HT-29 (cell line): ENCODE measurements at regions not wholly inside any gene's neighbourhood (a gene's known extent, or its start where the extent isn't known, plus 50 kb on each side); places are given as distances from the start of the nearest gene placed in this dataset.
A peak's percentile ranks its signal among the peaks of the same experiment; 100 is the strongest.
"Not testable (repeated sequence)": the region's sequence is repeated elsewhere in the genome, so short reads cannot be mapped to it uniquely, and the experiment has no call there.

Source experiments
- DNase-seq: peaks from one replicate; pipeline ENCODE4 v3.0.0-alpha.2; 2015; ENCODE audit warnings: low spot score

DNA sequence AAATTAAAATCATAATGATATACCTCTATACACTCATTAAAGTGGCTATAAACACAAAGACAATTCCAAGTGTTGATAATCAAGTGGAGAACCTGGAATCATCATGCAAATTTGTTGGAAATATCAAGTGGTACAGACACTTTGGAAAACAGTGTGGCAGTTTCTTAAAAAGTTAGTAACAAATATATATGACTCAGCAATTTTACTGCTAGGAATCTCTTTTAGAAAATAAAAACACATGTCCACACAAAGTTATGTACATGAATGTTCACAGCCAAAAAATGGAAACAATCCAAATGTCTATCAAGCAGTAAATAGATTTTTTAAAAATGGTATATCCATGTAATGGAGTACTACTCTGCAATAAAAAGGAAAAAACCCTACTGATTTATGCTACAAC lies 375.6 kb downstream of the HLX start:
- DNase-seq = no peak

DNA sequence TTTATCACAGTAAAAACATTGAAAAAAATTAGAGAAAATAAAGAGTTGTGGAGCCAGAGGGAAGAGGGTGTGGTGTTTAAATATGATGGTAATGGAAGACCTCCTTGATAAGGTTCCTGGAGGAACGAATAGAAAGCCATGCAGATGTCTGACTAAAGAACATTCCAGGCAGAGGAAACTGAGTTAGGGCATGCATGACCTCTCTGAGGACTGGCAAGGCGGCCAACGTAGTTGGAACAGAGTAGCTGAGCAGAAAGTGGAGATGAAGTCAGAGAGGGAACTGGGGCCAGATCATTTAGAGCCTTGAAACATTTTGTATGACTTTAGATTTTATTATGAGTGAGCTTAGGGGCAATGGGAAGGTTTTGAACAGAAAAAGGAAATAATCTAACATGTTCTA lies 377.5 kb downstream of the HLX start:
- no peak for DNase-seq

DNA sequence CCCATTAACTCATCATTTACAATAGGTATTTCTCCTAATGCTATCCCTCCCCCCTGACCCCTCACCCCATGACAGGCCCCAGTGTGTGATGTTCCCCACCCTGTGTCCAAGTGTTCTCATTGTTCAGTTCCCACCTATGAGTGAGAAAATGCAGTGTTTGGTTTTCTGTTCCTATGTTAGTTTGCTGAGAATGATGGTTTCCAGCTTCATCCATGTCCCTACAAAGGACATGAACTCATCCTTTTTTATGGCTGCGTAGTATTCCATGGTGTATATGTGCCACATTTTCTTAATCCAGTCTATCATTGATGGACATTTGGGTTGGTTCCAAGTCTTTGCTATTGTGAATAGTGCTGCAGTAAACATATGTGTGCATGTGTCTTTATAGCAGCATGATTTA lies 378.3 kb downstream of the HLX start:
- DNase-seq = not testable (repeated sequence)

DNA sequence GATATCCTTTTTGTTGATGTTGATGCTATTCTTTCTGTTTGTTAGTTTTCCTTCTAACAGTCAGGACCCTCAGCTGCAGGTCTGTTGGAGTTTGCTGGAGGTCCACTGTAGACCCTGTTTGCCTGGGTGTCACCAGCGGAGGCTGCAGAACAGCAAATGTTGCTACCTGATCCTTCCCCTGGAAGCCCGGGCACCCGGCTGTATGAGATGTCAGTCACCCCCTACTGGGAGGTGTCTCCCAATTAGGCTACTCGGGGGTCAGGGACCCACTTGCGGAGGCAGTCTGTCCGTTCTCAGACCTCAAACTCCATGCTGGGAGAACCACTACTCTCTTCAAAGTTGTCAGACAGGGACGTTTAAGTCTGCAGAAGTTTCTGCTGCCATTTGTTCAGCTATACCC lies 383.4 kb downstream of the HLX start:
- not testable (repeated sequence) for DNase-seq

DNA sequence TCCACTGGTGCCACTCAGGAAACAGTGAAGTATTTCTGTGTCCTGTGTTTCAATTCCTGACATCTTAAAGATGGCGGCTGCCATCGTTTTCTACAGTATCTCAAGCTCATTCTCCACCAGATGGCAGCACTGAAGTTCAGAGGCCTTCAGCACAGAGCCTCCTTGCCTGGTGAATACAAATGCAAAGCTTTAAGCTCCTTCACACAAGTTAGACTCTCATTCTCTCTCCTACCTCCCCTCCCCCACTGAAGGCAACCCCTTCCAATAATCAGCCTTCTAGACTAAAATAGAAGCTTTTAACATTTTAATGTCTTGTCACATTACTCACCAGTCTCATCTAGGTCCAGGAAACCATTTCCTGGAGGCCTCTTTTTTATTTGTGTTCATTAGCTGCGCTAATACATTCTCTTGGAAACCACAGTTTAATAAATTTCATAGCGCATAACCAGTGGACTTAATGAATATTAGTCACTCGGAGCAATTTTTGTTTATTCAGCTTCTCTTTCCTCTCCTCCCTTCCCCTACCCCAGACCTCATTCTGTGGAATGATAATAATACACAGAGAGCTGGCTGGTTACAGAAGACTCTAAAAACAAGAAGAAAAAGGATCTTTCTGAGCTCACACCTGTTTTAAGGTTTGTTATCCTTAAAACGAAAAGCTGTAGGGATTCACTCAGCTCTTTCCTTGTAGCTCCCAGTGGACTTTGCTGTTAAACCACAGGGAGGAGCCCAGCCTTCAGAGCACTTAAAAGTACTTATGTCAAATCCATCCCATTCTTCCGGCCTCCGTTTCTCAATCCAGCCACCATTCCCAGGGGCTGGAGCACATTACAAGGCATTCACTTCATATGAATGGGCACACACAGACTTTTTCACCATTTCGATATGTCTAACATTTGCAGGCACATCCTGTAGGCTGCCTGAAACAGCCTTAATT lies 384.9 kb downstream of the HLX start:
- peak; percentile 71 for DNase-seq

DNA sequence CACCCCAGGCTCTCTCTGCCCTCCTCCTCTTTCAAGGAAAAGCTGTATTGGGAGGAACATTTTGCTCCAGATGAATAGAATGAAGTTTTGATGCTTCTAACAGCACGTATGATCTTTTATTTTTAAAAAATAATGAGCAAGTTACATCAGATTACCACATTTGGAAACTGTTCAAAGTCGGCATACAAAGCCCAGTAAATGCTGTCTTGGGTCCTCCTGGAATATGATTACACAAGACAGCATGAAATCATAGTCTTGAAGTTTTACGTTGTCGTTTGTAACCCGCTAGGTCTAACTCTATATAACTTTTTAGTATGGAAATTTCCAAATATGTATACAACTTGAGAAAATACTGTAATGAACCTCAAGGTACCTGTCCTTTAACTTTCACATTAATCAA lies 385.6 kb downstream of the HLX start:
- no peak for DNase-seq

DNA sequence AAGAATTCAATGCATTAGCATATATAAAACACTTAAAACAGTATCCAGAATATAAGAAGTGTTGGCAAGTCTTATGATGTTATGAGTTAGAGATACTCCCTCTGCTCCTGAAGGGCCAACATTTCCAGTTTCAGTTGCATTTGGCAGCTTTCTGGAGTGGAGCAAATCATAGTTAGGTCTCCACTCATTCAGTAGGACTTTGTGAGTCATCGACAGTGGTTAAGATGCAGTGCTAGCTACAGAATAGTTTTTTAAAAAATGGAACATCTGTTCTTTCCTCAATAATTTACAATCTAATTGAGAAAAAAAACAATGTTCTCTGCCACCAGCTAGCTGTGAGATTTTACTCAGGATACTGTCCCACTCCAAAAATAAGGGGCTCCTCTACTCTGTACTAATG lies 389.1 kb downstream of the HLX start:
- DNase-seq = no peak

DNA sequence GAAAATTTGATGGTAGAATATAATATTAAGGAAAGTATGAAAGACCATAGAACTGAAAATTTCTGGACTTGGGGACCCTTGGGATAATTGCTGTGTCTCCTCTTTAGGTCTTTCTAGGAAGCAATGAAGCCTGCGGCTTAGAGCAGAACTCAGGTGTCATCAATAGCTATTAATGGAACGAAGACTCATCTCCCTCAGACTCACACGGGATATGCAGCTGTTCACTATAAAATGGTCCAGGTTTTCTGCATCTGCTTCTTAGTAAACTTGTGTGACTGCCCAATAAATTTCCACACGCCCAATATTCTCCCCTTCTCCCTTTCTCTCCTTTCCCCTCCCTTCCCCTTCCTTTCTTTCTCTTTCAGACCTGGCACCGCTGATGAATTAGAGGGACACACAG lies 392.5 kb downstream of the HLX start:
- no peak for DNase-seq

DNA sequence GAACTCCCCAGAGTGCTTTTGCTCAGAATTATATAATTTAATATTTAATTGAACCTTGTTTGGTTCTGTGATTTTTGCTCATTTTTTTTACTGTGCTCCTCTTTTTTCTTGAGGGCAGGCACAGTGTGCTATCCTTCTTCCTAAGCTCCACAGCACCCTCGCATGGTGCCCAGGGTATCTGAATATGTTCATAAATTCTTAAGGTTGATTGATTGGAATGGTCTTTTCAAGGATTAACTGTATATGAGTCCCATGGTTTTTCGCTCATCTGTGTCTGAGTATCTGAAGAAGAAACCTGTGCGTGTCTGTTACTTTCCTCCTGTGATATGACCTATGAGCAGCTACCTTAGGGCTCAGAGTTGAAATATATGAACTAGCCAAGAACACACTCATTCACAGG lies 393.7 kb downstream of the HLX start:
- DNase-seq = no peak

DNA sequence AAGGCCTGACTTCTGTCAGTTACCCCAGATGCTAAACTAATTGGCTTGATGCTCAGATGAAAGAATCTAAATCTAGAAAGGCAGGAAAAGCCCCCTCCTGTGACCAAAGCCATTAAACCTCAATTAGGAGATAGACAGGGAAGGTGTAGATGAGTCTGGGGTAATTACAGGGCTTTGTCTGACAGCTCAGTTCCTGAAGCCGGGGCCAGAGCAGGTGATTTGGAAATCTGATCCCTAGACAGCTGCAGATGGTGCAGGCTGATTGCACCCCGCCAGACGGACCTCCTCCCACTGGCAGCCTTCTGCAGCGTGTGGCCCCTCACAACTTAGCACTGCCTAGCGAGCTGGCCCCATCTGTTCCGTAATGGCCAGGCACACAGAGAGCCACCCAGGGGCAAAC lies 395.1 kb downstream of the HLX start:
- no peak for DNase-seq

DNA sequence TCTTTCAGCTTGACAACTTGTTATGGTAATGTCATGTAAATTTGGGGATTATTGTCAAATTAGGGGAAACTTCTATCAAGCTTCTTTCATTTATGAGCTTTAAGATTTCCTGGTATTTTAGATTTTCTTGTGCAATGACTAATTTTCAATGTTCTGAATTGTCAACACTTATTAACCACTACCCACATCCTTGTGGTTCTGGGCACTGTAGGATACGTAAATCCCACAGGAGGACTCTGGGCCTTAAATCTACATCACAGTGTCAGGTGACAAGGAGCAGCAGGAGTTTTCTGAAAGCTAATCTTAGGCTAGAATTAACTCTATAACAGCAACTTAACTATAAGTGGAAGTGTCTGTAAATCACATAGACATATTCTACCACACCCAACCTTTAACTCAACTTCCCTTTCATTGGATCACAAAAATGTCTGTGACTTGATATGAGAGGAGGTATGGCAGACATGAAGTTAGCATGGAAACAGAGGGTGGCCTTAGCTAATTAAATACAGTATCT lies 397.7 kb downstream of the HLX start:
- no peak for DNase-seq

DNA sequence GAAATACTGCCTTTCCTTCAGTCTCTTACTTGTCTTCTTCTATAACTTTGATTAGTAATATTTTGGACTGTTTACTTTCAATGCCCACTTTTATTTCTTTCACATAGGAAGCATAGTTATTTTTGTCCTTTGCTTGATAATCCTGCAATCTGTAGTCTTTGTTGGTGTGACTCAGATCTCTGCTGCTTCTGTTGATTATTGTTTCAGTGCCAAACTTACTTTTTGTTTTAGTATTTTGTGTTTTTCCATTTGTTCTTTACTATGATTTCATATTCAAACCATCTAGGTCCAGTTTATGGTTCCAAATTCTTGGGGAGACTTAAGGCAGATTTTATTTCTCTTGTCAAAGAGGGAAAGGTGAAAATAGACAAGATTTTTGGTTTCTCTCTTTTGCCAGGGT lies 399.9 kb downstream of the HLX start:
- no peak for DNase-seq

DNA sequence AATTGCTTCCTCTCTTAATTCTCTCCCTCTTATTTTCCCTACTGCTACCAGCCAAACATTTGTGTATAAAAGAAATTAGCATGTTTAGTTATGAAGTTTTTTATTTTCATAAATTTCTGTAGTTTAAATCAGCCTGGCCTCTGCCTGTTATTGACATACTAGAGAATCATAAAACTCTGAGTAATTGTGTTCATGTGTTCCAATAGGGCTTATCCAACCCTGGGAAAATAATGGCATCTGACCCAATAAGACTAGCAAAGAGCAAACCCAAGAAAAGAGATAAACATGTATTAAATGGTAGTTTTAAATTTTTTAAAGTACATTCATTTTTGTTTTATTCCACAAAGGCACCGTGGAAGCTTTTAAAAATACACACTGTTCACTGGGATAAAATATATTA lies 404.3 kb downstream of the HLX start:
- DNase-seq = no peak

DNA sequence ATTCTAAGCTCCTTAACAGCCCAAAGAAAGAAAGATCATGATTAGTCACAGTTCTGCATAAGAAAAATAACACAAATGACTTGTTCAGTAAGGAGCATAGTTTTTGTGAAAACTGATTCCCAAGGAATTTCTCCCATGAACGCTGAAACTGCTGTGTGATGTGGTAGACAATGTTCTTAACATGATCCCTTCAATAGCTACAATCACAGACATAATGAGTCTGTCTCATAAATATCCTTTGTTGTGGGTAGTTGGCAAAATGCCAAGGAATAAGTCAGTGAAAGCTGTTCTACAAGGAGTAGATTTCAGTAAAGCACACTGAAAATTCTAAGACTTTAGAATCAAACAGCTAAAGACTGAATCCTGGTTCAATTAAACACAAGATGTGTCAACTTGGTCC lies 404.8 kb downstream of the HLX start:
- peak; percentile 16 for DNase-seq

DNA sequence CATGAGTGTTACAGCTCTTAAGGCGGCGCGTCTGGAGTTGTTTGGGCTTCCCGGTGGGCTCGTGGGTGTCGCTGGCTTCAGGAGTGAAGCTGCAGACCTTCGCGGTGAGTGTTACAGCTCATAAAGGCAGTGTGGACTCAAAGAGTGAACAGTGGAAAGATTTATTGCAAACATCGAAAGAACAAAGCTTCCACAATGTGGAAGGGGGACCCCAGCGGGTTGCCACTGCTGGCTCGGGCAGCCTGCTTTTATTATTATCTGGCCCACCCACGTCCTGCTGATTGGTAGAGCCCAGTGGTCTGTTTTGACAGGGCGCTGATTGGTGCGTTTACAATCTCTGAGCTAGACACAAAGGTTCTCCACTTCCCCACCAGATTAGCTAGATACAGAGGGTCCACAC lies 405.7 kb downstream of the HLX start:
- DNase-seq = not testable (repeated sequence)

DNA sequence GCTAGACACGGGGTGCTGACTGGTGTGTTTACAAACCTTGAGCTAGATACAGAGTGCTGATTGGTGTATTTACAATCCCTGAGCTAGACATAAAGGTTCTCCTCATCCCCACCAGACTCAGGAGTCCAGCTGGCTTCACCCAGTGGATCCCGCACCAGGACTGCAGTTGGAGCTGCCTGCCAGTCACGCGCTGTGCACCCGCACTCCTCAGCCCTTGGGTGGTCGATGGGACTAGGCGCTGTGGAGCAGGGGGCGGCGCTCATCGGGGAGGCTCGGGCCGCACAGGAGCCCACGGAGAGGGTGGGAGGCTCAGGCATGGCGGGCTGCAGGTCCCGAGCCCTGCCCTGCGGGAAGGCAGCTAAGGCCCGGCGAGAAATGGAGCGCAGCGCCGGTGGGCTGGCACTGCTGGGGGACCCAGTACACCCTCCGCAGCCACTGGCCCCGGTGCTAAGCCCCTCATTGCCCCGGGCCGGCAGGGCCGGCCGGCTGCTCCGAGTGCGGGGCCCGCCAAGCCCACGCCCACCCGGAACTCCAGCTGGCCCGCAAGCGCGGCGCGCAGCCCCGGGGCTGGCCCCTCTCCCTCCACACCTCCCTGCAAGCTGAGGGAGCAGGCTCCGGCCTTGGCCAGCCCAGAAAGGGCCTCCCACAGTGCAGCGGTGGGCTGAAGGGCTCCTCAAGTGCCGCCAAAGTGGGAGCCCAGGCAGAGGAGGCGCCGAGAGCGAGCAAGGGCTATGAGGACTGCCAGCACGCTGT lies 406.4 kb downstream of the HLX start:
- not testable (repeated sequence) for DNase-seq

DNA sequence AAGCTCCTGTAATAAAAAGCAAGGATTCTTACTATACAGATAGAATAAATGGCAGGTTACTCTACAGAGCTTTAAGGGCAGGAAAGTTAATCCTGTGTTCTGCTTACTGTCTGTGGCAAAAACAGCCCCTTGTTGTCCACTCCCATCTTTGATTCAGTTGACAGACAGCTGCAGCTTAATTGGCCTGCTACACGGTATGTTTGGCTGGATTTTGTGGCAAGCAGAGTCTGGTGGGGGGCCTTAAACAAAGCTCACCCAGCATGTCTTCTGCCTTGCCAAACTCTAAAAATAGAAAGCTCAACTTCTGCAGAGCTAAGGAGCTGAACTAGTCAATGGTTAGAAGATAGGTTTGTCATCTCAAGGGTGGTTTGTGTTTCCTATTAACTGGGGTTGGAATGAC lies 407.2 kb downstream of the HLX start:
- DNase-seq = no peak

DNA sequence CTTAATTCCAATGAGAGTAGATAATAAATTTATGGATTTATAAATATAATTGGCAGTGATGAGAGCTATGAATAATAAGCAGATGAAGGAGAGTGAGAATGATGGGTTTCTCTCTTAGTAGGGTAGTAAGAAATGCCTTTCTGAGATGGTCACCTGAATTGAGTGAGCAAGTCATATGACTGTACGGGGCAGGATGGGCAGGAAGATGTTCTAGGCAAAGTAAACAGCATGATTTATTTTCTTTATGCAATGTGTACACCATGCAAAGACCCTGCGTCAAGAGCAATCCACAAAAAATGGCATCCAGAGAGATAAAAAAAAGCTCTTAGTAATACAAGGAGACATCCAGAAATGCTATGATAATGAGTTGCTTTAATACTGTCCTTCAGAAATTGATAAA lies 409.9 kb downstream of the HLX start:
- DNase-seq = no peak

DNA sequence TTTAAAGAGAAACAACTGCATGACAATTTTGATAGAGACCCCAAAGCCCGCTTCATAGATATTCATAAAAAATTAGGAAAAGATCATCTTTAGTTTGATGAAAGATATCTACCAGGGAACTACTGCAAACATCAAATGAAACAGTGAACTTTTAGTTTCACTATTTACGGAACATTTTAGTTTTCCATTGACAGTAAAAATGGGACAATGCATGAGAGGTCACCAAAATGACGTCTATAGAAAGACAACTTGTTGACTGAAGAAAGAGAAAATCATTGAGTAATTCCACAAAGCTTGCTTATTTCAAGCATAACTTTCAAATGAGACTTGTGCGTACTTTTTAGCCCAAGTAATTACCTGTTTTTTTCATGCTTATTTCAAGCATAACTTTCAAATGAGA lies 411.4 kb downstream of the HLX start:
- DNase-seq = no peak

DNA sequence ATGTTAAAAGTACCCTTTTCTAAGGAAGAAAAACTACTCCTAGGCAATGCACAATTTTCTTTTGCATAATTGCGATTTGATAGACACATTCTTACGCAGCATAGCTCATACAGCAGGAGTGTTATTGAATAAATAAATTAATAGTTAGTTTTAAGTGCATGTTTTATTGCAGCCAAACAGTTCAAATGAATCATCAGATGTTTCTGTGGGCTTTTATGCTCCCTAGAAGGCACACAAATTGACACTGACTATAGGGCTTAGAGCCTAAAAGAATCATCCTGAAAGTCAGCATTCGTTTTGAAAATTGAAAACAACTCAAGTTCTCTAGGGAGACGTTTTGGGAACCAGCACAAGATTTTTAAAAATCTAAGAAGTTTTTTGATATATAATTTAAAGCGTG lies 411.9 kb downstream of the HLX start:
- no peak for DNase-seq

DNA sequence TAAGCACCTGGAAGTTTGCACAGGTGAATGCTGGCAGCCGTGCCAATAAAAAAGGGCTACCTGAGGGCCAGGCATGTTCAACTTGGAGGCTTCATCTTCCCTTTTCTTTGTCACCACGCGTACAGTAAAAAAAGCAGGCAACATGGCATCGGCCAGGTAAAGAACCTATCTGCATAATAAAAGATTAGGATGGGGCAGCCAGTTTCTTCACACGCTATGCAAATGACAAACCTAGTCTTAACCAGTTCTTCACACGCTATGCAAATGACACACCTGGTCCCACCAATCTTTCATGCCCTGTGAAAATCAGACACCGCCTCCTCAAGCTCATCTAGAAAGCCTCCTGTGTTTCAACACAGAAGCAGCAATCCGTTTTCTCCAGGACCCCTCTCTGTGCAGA lies 413.4 kb downstream of the HLX start:
- no peak for DNase-seq

DNA sequence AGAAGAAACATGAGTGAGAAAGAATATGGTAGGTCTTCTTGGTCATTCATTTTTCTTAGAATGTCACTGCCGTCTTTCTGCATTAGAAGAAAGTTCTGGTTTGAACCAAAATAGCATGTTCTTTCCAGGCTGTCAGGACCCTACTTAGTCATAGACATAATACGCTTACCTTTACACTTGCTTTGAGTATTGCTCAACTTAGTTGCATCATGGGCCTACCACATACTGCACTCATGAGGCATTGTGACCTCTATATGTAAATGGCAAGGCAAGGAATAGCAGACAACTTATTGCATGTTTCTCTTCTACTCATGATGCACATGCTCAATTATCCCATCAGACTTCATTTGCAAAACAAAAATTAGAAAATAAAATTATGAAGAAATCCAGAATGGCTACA lies 415.0 kb downstream of the HLX start:
- no peak for DNase-seq

DNA sequence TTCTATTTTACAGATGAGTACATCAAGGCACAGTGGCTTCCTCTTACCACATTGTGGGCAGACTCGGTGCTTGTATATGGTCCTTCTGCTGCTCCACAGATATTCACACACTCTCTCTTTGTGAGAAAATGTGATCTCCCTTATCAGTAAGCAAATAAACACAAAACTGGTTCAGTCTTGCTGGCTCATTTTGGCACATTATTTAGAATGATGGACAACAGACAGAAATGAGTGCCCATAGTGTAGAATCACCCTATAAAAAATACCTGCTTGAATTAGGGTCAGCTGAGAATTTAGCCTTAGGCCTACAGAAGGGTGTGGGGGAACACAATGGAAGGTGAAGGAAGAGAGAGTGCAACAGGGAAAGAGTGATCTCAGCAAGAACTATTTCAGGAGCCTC lies 423.1 kb downstream of the HLX start:
- no peak for DNase-seq
